Caco-2 (cell line): ENCODE measurements at regions not wholly inside any gene's neighbourhood (a gene's known extent, or its start where the extent isn't known, plus 50 kb on each side); places are given as distances from the start of the nearest gene placed in this dataset.

Experiments used
- BruUV-seq: library from RNA; stranded (reverse); fragments of 400-500 nt; replicated peaks from 2 replicates; lab custom pipeline; 2021; lab: Mats Ljungman, UMichigan
- CTCF ChIA-PET: fragments of 300-600 bp; sonication (Branson Sonifier 250); formaldehyde crosslinking; loops from one replicate; lab custom pipeline; 2022; ENCODE audit warnings: antibody characterized with exemption; lab: Charles Lee
- POLR2A ChIA-PET: fragments of 300-600 bp; sonication (Branson Sonifier 250); formaldehyde crosslinking; loops from one replicate; lab custom pipeline; 2022; ENCODE audit warnings: antibody characterized with exemption; lab: Charles Lee
- DNase-seq, 2 experiments: peaks; one replicate each; pipeline versions ENCODE4 v3.0.0 to v3.0.0-alpha.2; 2020 to 2022
- H3K27me3 ChIP-seq: replicated peaks from 2 replicates; pipeline ENCODE4 v1.6.0; 2011; ENCODE audit warnings: low read length; ENCODE audit not compliant: control insufficient read depth, insufficient read depth
- H3K36me3 ChIP-seq: 2 replicates; pipeline ENCODE4 v1.5.1; 2011; ENCODE audit warnings: low read length; ENCODE audit not compliant: control insufficient read depth, insufficient read depth
- H3K4me1 ChIP-seq: fragments of 250-450 bp; sonication (Bioruptor Pico); 2 replicates; pipeline ENCODE4 v1.5.1; 2020; ENCODE audit warnings: mild to moderate bottlenecking
- H3K4me3 ChIP-seq: 2 replicates; pipeline ENCODE4 v1.5.1; 2011; ENCODE audit warnings: low read depth, mild to moderate bottlenecking, control low read depth, low read length
- H3K9me3 ChIP-seq: fragments of 250-450 bp; sonication (Bioruptor Pico); 2 replicates; pipeline ENCODE4 v1.5.1; 2020; ENCODE audit warnings: mild to moderate bottlenecking, moderate library complexity
- H3K27ac Mint-ChIP-seq: one replicate; pipeline ENCODE4 v1.8.0; 2022; ENCODE audit warnings: mixed read lengths; ENCODE audit not compliant: unreplicated experiment
- H3K27me3 Mint-ChIP-seq: one replicate; pipeline ENCODE4 v1.8.0; 2022; ENCODE audit warnings: mixed read lengths; ENCODE audit not compliant: insufficient read depth, unreplicated experiment
- H3K36me3 Mint-ChIP-seq: one replicate; pipeline ENCODE4 v1.8.0; 2022; ENCODE audit warnings: mild to moderate bottlenecking, mixed read lengths; ENCODE audit not compliant: insufficient read depth, unreplicated experiment
- H3K4me1 Mint-ChIP-seq: one replicate; pipeline ENCODE4 v1.8.0; 2022; ENCODE audit warnings: low read depth, mixed read lengths; ENCODE audit not compliant: unreplicated experiment
- H3K4me3 Mint-ChIP-seq: one replicate; pipeline ENCODE4 v1.8.0; 2022; ENCODE audit warnings: mild to moderate bottlenecking, moderate library complexity, mixed read lengths; ENCODE audit not compliant: unreplicated experiment
- H3K9me3 Mint-ChIP-seq: one replicate; pipeline ENCODE4 v1.8.0; 2022; ENCODE audit warnings: mixed read lengths; ENCODE audit not compliant: unreplicated experiment
- intact Hi-C: fragments of 100-400 bp; cut with micrococcal nuclease; formaldehyde crosslinking; loops from one replicate; pipeline ENCODE4 v1.10.0; 2022; ENCODE audit not compliant: unreplicated experiment
- TF ChIP-seq, protein P1 (sequence below), 2 experiments: fragments of 200-600 bp in 1 of 2; IDR thresholded peaks; 1 replicate in 1 of 2; 2 replicates in 1 of 2; pipeline versions ENCODE4 v1.5.1 to v1.8.0; 2011 to 2022; ENCODE audit warnings: antibody characterized with exemption in 1 of 2, control low read depth in 1 of 2, inconsistent platforms in 1 of 2, low read depth in 1 of 2, low read length in 1 of 2, mild to moderate bottlenecking in 1 of 2, moderate library complexity in 1 of 2; ENCODE audit not compliant: insufficient read depth in 1 of 2, severe bottlenecking in 1 of 2, unreplicated experiment in 1 of 2

DNA sequence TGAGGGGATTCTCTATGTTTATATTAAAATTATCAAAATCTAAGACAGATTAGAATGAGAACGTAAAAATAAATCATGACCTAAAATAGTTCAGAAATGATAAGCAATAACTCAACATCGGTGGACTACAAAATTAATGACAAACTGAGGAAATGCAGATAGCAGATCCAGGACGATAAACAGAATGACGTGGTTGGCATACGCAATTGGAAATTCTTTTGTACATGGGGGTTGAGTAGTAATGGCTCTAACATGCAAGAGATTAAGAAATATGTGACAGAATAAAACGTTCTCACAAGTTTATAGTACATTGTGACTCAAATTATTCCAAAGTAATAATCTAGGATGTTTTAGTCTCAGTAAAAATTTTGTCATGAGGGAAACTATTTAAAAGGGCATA is 575.2 kb upstream of the BRINP3 start:
- Mint-ChIP-seq H3K4me1 (no peaks in the 10 kb centered on the region), H3K27ac (no peak overlapping the region), H3K4me3 (no peak overlapping the region), H3K9me3 (no peaks in the 10 kb centered on the region), H3K36me3 (no peaks in the 10 kb centered on the region), H3K27me3 (no peaks in the 10 kb centered on the region)
- POLR2A ChIA-PET, result no interaction called here
- CTCF ChIA-PET, result no interaction called here
- no peak overlapping the region for H3K4me3 ChIP-seq
- TF ChIP-seq, protein P1, sequence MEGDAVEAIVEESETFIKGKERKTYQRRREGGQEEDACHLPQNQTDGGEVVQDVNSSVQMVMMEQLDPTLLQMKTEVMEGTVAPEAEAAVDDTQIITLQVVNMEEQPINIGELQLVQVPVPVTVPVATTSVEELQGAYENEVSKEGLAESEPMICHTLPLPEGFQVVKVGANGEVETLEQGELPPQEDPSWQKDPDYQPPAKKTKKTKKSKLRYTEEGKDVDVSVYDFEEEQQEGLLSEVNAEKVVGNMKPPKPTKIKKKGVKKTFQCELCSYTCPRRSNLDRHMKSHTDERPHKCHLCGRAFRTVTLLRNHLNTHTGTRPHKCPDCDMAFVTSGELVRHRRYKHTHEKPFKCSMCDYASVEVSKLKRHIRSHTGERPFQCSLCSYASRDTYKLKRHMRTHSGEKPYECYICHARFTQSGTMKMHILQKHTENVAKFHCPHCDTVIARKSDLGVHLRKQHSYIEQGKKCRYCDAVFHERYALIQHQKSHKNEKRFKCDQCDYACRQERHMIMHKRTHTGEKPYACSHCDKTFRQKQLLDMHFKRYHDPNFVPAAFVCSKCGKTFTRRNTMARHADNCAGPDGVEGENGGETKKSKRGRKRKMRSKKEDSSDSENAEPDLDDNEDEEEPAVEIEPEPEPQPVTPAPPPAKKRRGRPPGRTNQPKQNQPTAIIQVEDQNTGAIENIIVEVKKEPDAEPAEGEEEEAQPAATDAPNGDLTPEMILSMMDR (IDR thresholded peaks at IDR 0.05; ENCODE audit: insufficient read depth in 1 of 2, low read depth in 1 of 2, low read length in 1 of 2, severe bottlenecking in 1 of 2, unreplicated experiment in 1 of 2), result no peak
- no peaks in the 10 kb centered on the region for H3K9me3 ChIP-seq
- BruUV-seq, result no TSS peak
- H3K4me1 ChIP-seq, result no peaks in the 10 kb centered on the region
- H3K36me3 ChIP-seq, result no peaks in the 10 kb centered on the region
- no peaks in the 10 kb centered on the region for H3K27me3 ChIP-seq
- no peak for DNase-seq
- intact Hi-C loops, result no loop called here

DNA sequence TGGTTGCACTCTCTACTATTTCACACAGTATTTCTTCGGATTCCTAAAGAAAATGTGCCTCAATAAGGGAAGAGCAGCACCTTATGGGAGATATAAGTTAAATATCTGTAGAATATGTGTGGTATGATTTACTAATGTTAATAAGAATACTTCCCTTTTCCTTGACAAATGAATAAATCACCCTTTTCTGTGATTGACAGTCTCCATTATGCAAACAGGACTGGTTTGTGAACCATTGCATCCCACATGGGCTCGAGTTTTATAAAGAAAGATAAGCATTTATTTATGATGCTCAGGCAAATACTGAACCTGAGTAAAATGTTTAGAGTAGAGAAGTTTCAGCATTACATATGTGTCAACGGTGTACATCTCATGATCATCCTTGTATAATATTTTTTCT is 587.7 kb upstream of the BRINP3 start:
- CTCF ChIA-PET, result no interaction called here
- no peaks in the 10 kb centered on the region for H3K4me1 Mint-ChIP-seq
- H3K27ac Mint-ChIP-seq, result no peak overlapping the region
- TF ChIP-seq, protein P1 (IDR thresholded peaks at IDR 0.05; ENCODE audit: insufficient read depth in 1 of 2, low read depth in 1 of 2, low read length in 1 of 2, severe bottlenecking in 1 of 2, unreplicated experiment in 1 of 2), result no peak
- peaks cover 3% of the 10 kb centered on the region for H3K9me3 Mint-ChIP-seq
- H3K36me3 Mint-ChIP-seq, result no peaks in the 10 kb centered on the region
- Histone ChIP-seq H3K9me3 (no peaks in the 10 kb centered on the region), H3K36me3 (no peaks in the 10 kb centered on the region), H3K27me3 (no peaks in the 10 kb centered on the region), H3K4me1 (no peaks in the 10 kb centered on the region), H3K4me3 (no peak overlapping the region)
- intact Hi-C loops, result no loop called here
- H3K27me3 Mint-ChIP-seq, result no peaks in the 10 kb centered on the region
- POLR2A ChIA-PET, result no interaction called here
- no peak for DNase-seq
- no peak overlapping the region for H3K4me3 Mint-ChIP-seq
- no TSS peak for BruUV-seq

DNA sequence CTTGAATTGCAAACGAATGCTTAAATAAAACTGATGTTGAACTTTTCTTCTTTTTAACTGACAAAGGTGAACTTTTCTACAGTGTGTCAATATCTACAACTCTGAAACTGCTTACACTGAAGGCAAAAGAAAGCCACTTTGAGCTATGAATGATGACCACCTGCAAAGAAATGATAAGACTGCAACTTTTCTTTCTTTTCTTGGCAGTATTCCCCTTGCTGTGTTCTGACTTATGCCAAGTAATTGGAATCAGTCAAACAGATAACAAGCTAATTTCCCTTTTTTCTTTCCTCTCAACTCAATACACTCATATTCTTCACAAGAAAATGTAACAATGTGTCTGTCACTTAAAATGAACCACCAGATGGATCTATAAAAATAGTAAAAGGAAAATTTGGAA is 588.1 kb upstream of the BRINP3 start:
- no TSS peak for BruUV-seq
- H3K27ac Mint-ChIP-seq, result no peak overlapping the region
- no peak for DNase-seq
- ChIA-PET CTCF (no interaction called here), POLR2A (no interaction called here)
- H3K4me3 Mint-ChIP-seq, result no peak overlapping the region
- no peaks in the 10 kb centered on the region for H3K9me3 Mint-ChIP-seq
- Histone ChIP-seq H3K4me1 (no peaks in the 10 kb centered on the region), H3K4me3 (no peak overlapping the region), H3K9me3 (no peaks in the 10 kb centered on the region), H3K36me3 (no peaks in the 10 kb centered on the region), H3K27me3 (no peaks in the 10 kb centered on the region)
- no peaks in the 10 kb centered on the region for H3K4me1 Mint-ChIP-seq
- TF ChIP-seq, protein P1 (IDR thresholded peaks at IDR 0.05; ENCODE audit: insufficient read depth in 1 of 2, low read depth in 1 of 2, low read length in 1 of 2, severe bottlenecking in 1 of 2, unreplicated experiment in 1 of 2), result no peak
- intact Hi-C loops, result no loop called here
- no peaks in the 10 kb centered on the region for H3K27me3 Mint-ChIP-seq
- H3K36me3 Mint-ChIP-seq, result no peaks in the 10 kb centered on the region
